GM18520 (cell line): ENCODE measurements at regions not wholly inside any gene's neighbourhood (a gene's known extent, or its start where the extent isn't known, plus 50 kb on each side); places are given as distances from the start of the nearest gene placed in this dataset.
"Not testable (repeated sequence)": the region's sequence is repeated elsewhere in the genome, so short reads cannot be mapped to it uniquely, and the experiment has no call there.

Experiments used
- ATAC-seq: cut with Tn5 transposase; IDR thresholded peaks from one replicate; pipeline ENCODE4 v1.9.1; 2021; ENCODE audit not compliant: unreplicated experiment

GRCh38 chr1:37159102-37159501, 124.8 kb upstream of the GRIK3 start:
- no peak for ATAC-seq

- no peak for ATAC-seq
Observed at GRCh38 chr1:37161171-37161570, 126.9 kb upstream of the GRIK3 start.

GRCh38 chr1:37162059-37162458, 127.7 kb upstream of the GRIK3 start:
- ATAC-seq: no peak

GRCh38 chr1:37166005-37166404, 131.7 kb upstream of the GRIK3 start:
- no peak for ATAC-seq

- ATAC-seq: no peak
Observed at GRCh38 chr1:37167479-37167878, 133.2 kb upstream of the GRIK3 start.

- ATAC-seq: no peak
Observed at GRCh38 chr1:37169241-37169640, 134.9 kb upstream of the GRIK3 start.

- no peak for ATAC-seq
Observed at GRCh38 chr1:37169743-37170275, 135.5 kb upstream of the GRIK3 start.

GRCh38 chr1:37171691-37172090, 137.4 kb upstream of the GRIK3 start:
- ATAC-seq: no peak

GRCh38 chr1:37174341-37174740, 140.0 kb upstream of the GRIK3 start:
- ATAC-seq: no peak

GRCh38 chr1:37174876-37175275, 140.6 kb upstream of the GRIK3 start:
- no peak for ATAC-seq

GRCh38 chr1:37175666-37176215, 141.4 kb upstream of the GRIK3 start:
- no peak for ATAC-seq

GRCh38 chr1:37176269-37176668, 142.0 kb upstream of the GRIK3 start:
- no peak for ATAC-seq

- ATAC-seq: no peak
Observed at GRCh38 chr1:37177230-37177864, 143.0 kb upstream of the GRIK3 start.

GRCh38 chr1:37181425-37181824, 147.1 kb upstream of the GRIK3 start:
- ATAC-seq: no peak

GRCh38 chr1:37184789-37185188, 150.5 kb upstream of the GRIK3 start:
- ATAC-seq: no peak

GRCh38 chr1:37186246-37186756, 152.0 kb upstream of the GRIK3 start:
- no peak for ATAC-seq

- no peak for ATAC-seq
Observed at GRCh38 chr1:37189111-37189510, 154.8 kb upstream of the GRIK3 start.

GRCh38 chr1:37197411-37197810, 163.1 kb upstream of the GRIK3 start:
- no peak for ATAC-seq

GRCh38 chr1:37214305-37214704, 180.0 kb upstream of the GRIK3 start:
- ATAC-seq: not testable (repeated sequence)

- no peak for ATAC-seq
Observed at GRCh38 chr1:37233606-37234005, 199.3 kb upstream of the GRIK3 start.

- no peak for ATAC-seq
Observed at GRCh38 chr1:37234941-37235418, 200.7 kb upstream of the GRIK3 start.

GRCh38 chr1:37237948-37238347, 203.6 kb upstream of the GRIK3 start:
- ATAC-seq: peak; percentile 56
